ENCODE measurements at regions not wholly inside any gene's neighbourhood (a gene's known extent, or its start where the extent isn't known, plus 50 kb on each side); places are given as distances from the start of the nearest gene placed in this dataset.

DNA sequence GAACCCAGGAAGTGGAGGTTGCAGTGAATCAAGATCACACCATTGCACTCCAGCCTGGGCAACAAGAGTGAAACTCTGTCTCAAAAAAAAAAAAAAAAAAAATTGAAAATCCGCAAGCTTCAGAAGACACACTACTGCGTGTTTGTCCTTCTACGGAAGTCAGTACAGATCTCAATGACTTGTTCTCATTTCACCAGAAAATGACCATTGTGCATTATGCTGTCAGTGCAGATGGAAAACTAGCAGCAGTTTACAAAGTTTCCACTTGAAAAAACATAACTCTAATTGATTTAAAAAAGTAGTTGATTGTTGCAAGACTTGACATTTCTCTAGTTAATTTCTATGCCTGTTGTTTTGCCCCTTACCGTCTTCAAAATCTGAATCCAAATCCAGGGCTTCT is 298.0 kb upstream of the DMRT1 start:
- TF ChIP-seq, protein P1, sequence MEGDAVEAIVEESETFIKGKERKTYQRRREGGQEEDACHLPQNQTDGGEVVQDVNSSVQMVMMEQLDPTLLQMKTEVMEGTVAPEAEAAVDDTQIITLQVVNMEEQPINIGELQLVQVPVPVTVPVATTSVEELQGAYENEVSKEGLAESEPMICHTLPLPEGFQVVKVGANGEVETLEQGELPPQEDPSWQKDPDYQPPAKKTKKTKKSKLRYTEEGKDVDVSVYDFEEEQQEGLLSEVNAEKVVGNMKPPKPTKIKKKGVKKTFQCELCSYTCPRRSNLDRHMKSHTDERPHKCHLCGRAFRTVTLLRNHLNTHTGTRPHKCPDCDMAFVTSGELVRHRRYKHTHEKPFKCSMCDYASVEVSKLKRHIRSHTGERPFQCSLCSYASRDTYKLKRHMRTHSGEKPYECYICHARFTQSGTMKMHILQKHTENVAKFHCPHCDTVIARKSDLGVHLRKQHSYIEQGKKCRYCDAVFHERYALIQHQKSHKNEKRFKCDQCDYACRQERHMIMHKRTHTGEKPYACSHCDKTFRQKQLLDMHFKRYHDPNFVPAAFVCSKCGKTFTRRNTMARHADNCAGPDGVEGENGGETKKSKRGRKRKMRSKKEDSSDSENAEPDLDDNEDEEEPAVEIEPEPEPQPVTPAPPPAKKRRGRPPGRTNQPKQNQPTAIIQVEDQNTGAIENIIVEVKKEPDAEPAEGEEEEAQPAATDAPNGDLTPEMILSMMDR (IDR thresholded peaks at IDR 0.05), result no peak
- TF ChIP-seq POLR2AphosphoS5 (IDR thresholded peaks at IDR 0.05), result no peak

Data from prostate gland (tissue), 2 donors.